Rectal smooth muscle tissue (tissue), 1 donor: ENCODE measurements at regions not wholly inside any gene's neighbourhood (a gene's known extent, or its start where the extent isn't known, plus 50 kb on each side); places are given as distances from the start of the nearest gene placed in this dataset.
"Not testable (repeated sequence)": the region's sequence is repeated elsewhere in the genome, so short reads cannot be mapped to it uniquely, and the experiment has no call there.

Experiments
- H3K27ac ChIP-seq: one replicate; pipeline ENCODE4 v1.7.0; 2013; ENCODE audit warnings: low read depth, low read length, inconsistent platforms
- H3K27me3 ChIP-seq: one replicate; pipeline ENCODE4 v1.7.0; 2013; ENCODE audit warnings: low read length; ENCODE audit not compliant: control insufficient read depth, insufficient read depth
- H3K36me3 ChIP-seq: one replicate; pipeline ENCODE4 v1.7.0; 2013; ENCODE audit warnings: low read length; ENCODE audit not compliant: control insufficient read depth, insufficient read depth
- H3K4me1 ChIP-seq: one replicate; pipeline ENCODE4 v1.7.0; 2013; ENCODE audit warnings: low read length; ENCODE audit not compliant: control insufficient read depth, insufficient read depth
- H3K4me3 ChIP-seq: one replicate; pipeline ENCODE4 v1.7.0; 2013; ENCODE audit warnings: low read length
- H3K9ac ChIP-seq: one replicate; pipeline ENCODE4 v1.7.0; 2013; ENCODE audit warnings: low read length

DNA sequence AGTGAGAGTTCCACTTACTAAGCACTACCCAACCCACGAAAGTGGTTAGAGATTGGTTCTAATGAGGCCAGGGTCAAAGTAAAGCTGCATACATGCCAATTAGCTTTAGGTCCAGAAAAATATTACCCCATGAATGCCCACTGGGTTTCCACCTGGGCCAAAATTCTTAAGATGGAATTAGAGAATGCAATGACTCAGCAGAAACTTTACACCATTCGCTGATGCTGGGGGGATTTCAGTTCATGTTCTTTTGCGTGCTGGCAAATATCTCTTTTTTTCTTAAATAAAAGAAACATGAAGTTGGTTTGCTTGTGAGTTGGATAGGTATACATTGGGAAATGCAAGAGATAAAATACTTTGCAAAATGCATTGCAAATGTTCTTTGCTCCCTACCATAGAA, 715.3 kb upstream of the MIR17HG start:
- no peak overlapping the region for H3K27ac ChIP-seq

DNA sequence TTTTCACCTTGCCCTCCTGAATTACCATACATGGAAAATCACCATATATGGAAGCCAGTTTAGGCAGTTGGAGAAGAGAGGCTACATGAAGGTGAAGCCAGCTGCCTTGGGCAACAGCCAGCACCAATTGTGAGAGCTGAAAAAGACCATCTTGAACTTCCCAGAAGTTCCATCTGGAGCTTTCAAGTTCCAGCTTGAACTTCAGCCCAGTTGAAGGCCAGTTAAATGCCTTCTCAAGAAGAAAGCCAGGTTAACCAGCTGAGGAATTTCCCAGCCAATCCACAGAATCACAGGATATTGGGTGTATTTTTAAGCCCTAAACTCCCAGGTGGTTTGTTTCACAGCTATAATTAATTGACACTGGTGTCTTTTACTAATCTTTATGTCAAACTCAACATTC, 713.6 kb upstream of the MIR17HG start:
- no peak overlapping the region for H3K27ac ChIP-seq
- H3K27me3 ChIP-seq = no peaks in the 10 kb centered on the region
- no peak overlapping the region for H3K4me3 ChIP-seq
- H3K4me1 ChIP-seq = no peaks in the 10 kb centered on the region
- no peaks in the 10 kb centered on the region for H3K36me3 ChIP-seq
- no peak overlapping the region for H3K9ac ChIP-seq

More for the DNA sequence above, 715.3 kb upstream of the MIR17HG start:
- Histone ChIP-seq H3K4me1 (no peaks in the 10 kb centered on the region), H3K4me3 (no peak overlapping the region), H3K27me3 (no peaks in the 10 kb centered on the region), H3K36me3 (no peaks in the 10 kb centered on the region), H3K9ac (no peak overlapping the region)

DNA sequence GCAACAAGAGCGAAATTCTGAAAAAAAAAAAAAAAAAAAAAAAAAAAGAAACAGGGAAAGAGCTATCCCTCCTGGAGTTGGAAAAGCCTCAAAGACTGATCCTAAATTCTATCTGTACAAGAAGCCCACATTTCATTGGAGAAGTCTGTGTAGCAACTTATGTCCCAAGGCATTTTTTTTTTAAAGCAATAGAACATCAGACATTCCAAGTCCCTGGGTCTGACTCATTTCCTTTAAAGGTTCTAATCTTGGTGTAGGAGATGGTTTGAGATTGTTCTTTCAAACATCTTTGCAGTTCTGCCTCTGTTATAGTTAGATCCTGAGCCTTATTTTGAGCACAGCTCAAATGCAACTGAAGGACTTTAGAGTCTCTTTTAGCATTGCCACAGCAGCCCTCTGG, 706.5 kb upstream of the MIR17HG start:
- Histone ChIP-seq H3K4me1 (no peaks in the 10 kb centered on the region), H3K4me3 (no peak overlapping the region), H3K9ac (no peak overlapping the region), H3K36me3 (no peaks in the 10 kb centered on the region), H3K27ac (no peak overlapping the region), H3K27me3 (no peaks in the 10 kb centered on the region)

DNA sequence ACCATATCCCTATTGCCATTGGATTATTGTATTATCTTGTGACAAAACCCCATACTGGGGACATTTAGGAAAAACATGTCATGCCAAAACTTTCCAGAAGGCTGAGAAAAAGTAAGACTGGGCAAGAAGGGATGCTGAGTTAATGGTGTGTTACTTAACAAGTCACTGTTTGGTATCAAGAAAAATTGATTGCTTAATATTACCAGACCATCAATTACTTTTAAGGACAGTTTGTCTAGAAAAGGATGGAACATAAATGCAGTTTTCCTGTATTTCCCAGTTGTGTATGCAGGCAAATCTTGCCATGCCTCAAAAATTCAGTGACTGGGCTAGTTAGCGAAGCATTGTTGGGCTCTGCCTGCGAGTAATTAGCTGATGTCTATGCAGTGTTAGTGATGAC, 705.6 kb upstream of the MIR17HG start:
- H3K27me3 ChIP-seq = no peaks in the 10 kb centered on the region
- H3K36me3 ChIP-seq = no peaks in the 10 kb centered on the region
- no peak overlapping the region for H3K4me3 ChIP-seq
- H3K27ac ChIP-seq = no peak overlapping the region
- H3K4me1 ChIP-seq = no peaks in the 10 kb centered on the region
- H3K9ac ChIP-seq = no peak overlapping the region

DNA sequence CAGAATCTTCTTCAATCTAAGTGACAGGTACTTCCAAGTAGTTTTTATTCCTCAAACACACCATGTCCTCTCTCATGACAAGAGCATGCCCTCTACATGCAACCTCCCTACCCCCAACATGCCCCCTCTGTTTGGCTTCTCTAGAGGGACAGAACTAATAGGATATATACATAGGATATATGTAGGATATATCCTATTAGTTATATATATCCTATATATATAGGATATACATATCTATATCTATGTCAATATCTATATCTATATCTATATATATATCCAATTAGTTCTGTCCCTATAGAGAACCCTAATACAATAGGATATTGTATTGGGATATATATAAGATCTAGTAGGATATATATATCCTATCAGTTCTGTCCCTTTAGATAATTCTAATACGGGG, 701.9 kb upstream of the MIR17HG start:
- Histone ChIP-seq H3K27me3 (no peaks in the 10 kb centered on the region), H3K9ac (no peak overlapping the region), H3K36me3 (no peaks in the 10 kb centered on the region), H3K4me3 (no peak overlapping the region), H3K27ac (no peak overlapping the region), H3K4me1 (no peaks in the 10 kb centered on the region)

DNA sequence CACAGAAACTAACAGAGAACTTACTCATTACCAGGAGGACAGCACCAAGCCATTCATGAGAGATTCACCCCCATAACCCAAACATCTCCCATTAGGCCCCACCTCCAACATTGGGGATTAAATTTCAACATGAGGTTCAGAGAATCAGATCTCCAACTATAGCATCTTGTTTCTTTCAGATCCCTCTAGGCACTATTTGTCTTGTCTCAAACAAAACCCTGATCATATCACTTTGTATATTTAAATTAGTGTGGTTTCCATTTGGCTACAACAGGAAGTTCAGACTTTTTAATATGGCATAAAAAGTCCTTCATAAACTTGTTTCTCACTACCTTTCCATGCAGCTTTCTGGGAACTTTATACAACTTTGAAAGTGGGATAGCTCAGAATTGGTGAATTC, 699.0 kb upstream of the MIR17HG start:
- H3K9ac ChIP-seq = no peak overlapping the region
- no peaks in the 10 kb centered on the region for H3K27me3 ChIP-seq
- no peaks in the 10 kb centered on the region for H3K4me1 ChIP-seq
- no peak overlapping the region for H3K27ac ChIP-seq
- H3K36me3 ChIP-seq = no peaks in the 10 kb centered on the region
- H3K4me3 ChIP-seq = no peak overlapping the region

DNA sequence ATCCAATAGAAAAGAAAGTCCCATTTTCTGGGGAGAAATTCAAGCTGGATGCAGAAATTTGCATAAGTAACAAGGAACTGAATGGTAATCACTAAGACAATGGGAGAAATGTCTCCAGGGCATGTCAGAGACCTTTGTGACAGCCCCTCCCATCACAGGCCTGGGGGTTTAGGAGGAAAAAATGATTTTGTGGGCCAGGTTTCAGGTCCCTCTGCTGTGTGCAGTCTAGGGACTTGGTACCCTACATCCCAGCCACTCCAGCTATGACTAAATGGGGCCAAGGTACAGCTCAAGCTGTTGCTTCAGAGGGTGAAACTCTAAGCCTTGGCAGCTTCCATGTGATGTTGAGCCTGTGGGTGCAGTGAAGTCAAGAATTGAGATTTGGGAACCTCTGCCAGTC, 695.5 kb upstream of the MIR17HG start:
- no peaks in the 10 kb centered on the region for H3K27me3 ChIP-seq
- H3K36me3 ChIP-seq = no peaks in the 10 kb centered on the region
- no peak overlapping the region for H3K4me3 ChIP-seq
- no peak overlapping the region for H3K27ac ChIP-seq
- H3K9ac ChIP-seq = no peak overlapping the region
- no peaks in the 10 kb centered on the region for H3K4me1 ChIP-seq

DNA sequence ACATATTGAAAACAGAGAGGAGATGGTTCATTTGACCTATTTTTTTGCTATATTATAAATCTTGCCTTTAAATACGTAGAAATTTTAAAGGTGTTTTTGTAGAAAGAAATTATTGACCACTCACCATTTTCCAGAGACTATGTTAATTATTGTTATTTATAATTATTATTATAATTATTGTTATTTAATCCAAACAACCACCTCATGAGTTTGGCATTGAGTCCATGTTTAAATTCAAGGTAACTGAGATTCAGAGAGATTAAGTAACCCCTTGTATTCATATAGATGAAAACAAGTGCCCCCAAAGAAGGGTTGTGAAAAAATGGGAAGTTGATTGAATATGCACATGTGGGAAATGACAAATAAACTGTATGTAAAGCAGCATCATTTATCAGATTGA, 692.5 kb upstream of the MIR17HG start:
- no peak overlapping the region for H3K27ac ChIP-seq
- H3K36me3 ChIP-seq = no peaks in the 10 kb centered on the region
- H3K27me3 ChIP-seq = no peaks in the 10 kb centered on the region
- no peak overlapping the region for H3K9ac ChIP-seq
- H3K4me1 ChIP-seq = no peaks in the 10 kb centered on the region
- H3K4me3 ChIP-seq = no peak overlapping the region

DNA sequence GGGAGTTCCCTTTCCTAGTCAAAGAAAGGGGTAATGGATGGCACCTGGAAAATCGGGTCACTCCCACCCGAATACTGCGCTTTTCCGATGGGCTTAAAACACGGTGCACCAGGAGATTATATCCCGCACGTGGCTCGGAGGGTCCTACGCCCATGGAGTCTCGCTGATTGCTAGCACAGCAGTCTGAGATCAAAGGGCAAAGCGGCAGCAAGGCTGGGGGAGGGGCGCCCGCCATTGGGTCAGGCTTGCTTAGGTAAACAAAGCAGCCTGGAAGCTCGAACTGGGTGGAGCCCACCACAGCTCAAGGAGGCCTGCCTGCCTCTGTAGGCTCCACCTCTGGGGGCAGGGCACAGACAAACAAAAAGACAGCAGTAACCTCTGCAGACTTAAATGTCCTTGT, 683.3 kb upstream of the MIR17HG start:
- H3K36me3 ChIP-seq = not testable (repeated sequence)

DNA sequence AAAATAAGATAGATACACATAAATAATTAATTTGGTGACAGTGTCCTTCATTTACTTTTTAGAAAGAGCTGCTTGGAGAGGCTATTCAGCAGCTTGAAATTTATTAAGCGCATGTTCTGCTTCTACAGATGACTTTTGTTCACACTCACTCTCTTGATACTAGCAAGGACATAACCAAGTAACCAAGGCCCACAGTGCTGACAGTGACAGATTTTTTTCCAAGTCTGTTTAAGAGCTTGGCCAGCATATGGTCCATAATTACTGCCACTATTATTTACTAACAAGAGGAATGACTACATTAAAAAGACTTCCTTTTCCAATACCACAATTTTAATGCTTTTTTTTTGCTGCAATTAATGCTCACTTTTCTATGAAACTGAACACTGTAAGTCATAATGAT, 673.7 kb upstream of the MIR17HG start:
- no peak overlapping the region for H3K4me3 ChIP-seq
- no peaks in the 10 kb centered on the region for H3K4me1 ChIP-seq
- H3K36me3 ChIP-seq = no peaks in the 10 kb centered on the region
- no peak overlapping the region for H3K9ac ChIP-seq
- H3K27me3 ChIP-seq = no peaks in the 10 kb centered on the region
- H3K27ac ChIP-seq = no peak overlapping the region

More for the DNA sequence above, 683.3 kb upstream of the MIR17HG start:
- H3K9ac ChIP-seq, H3K27me3 ChIP-seq, H3K4me3 ChIP-seq, H3K4me1 ChIP-seq, H3K27ac ChIP-seq: not testable (repeated sequence)

DNA sequence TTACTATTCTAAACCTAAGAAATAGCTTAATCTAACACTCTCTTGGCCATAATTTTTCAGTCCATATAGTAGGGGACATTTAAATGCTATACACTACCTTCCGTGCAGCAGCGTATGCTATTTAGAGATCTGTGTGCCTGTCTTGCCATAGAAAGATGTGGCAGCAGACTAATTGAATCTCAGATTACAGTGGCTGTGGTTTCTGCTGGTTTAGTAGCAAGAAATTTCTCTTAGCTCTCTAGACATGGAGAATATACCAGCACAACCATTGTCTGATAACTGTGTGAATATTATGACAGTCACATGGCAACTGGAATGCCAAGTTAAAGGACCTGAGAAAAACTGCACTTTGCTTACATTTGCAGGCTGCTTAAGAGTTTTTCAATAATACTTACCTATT, 672.4 kb upstream of the MIR17HG start:
- H3K27ac ChIP-seq = no peak overlapping the region

DNA sequence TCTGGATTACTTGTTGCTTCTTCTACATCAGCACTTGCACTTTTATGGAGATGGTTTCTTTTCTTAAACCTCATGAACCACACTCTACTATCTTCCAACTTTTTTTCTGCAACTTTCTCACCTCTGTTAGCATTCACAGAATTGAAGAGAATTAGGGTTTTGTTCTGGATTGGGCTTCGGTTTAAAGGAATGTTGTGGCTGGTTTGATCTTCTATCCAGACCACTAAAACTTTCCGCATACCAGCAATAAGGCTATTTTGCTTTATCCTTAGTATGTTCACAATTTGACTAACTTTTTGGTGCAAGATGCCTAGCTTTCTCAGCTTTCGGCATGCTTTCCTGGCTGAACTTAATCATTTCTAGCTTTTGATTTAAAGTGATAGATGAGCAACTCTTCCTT, 666.7 kb upstream of the MIR17HG start:
- no peaks in the 10 kb centered on the region for H3K36me3 ChIP-seq
- no peak overlapping the region for H3K4me3 ChIP-seq
- no peak overlapping the region for H3K9ac ChIP-seq
- no peak overlapping the region for H3K27ac ChIP-seq
- no peaks in the 10 kb centered on the region for H3K27me3 ChIP-seq
- H3K4me1 ChIP-seq = no peaks in the 10 kb centered on the region

More for the DNA sequence above, 672.4 kb upstream of the MIR17HG start:
- no peaks in the 10 kb centered on the region for H3K4me1 ChIP-seq
- H3K4me3 ChIP-seq = no peak overlapping the region
- H3K9ac ChIP-seq = no peak overlapping the region
- no peaks in the 10 kb centered on the region for H3K27me3 ChIP-seq
- no peaks in the 10 kb centered on the region for H3K36me3 ChIP-seq

DNA sequence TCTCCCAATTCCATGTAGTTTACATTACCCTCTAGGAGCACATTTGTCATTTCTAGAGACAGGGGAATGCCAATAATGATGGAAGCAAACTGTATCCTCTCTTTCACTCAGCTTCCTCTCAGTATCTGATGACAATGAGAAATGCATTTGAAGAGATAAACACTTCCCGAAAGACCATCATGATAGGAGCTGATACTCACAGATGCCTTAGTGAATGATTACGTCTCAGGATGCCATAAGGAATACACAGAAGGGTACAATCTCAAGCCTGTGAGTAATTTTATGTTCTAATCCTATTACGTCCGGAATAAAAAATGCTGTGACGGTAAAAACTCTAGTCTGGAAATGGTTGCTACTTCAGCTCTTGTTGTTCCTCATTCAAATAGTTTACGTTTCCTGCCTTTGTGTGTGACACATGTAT, 663.8 kb upstream of the MIR17HG start:
- no peaks in the 10 kb centered on the region for H3K36me3 ChIP-seq

More for the DNA sequence above, 663.8 kb upstream of the MIR17HG start:
- H3K9ac ChIP-seq = no peak overlapping the region
- no peak overlapping the region for H3K4me3 ChIP-seq
- no peak overlapping the region for H3K27ac ChIP-seq
- H3K27me3 ChIP-seq = no peaks in the 10 kb centered on the region
- no peaks in the 10 kb centered on the region for H3K4me1 ChIP-seq
